NCI-H1694 treated with DMSO at 0.1 percent for 48 hours (cell line): ENCODE measurements at regions not wholly inside any gene's neighbourhood (a gene's known extent, or its start where the extent isn't known, plus 50 kb on each side); places are given as distances from the start of the nearest gene placed in this dataset.
A peak's percentile ranks its signal among the peaks of the same experiment; 100 is the strongest.
"Not testable (repeated sequence)": the region's sequence is repeated elsewhere in the genome, so short reads cannot be mapped to it uniquely, and the experiment has no call there.

Experiments used
- DNase-seq: peaks from one replicate; lab custom pipeline; 2025; lab: John Stamatoyannopoulos, UW

DNA sequence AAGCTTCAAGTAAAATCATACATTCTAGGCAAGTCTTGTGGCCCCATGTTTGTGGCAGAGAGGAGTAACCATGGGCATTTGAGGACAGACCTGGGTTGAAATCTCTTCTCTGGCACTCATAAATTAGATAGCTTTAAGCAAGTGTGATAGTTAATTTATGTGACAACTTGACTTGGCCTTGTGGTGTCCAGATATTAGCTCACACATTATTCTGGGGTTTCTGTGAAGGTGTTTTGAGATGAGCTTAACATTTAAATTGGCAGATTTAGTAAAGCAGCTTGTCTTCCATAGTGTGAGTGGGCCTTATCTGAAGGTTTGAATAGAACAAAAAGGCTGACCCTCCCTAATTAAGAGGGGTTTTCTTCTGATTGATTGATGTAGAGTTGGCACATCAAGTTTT is 161.4 kb upstream of the SPRY2 start:
- no peak for DNase-seq

DNA sequence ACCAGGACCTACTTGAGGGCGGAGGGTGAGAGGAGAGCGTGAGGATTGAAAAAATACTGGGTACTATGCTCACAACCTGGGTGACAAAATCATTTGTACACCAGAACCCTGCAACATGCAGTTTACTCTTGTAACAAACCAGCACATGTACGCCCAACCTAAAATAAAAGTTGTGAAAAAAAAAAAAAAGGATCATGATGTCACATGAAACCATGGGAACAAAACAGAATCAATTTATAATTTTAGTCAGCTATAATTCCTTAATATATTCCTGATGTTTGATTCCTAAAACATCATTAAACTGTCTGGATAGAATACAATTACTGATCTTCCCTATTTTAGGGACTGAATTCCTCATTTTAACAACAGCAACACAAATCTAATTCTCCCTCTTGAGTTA is 160.6 kb upstream of the SPRY2 start:
- DNase-seq = no peak

DNA sequence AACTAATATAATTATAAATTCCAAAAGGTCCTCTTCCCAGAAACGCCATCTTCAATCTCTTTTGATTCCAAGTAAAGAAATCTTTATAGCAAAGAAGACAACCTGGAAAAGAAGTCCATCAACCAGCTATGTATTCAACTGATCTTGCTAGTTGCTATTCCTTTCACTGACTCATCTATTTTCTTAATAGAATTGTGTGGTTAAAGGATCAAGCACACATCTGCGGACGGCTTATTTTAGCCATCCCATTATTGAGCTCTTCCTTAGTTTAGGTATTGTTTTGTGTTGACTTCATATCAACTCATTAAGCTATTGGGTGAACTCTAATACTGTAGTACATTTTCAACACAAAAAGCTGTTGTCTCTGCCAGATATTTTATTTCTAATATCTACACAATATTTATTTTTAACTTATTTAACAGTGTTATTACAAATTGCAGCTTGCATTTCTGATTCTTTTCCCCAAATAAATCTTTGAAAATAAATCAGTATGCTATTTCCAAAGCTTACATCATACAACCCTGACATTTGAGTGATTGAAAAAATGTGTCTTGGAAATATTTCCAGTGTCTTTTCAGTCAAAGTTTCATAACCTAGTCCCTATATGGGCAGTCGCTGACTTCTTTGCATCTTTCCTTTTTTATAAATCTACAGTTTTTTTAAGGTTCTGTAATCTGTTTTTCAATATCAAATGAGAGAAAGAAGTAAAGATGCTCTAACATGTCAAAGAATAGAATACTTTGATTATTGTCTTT is 158.8 kb upstream of the SPRY2 start:
- no peak for DNase-seq

GRCh38 chr13:80498433-80498832 is 157.5 kb upstream of the SPRY2 start:
- DNase-seq = no peak

GRCh38 chr13:80497978-80498377 is 157.1 kb upstream of the SPRY2 start:
- DNase-seq = no peak

GRCh38 chr13:80497439-80497838 is 156.5 kb upstream of the SPRY2 start:
- DNase-seq = no peak

GRCh38 chr13:80496721-80497397 is 155.9 kb upstream of the SPRY2 start:
- no peak for DNase-seq

- not testable (repeated sequence) for DNase-seq
These were observed 149.6 kb upstream of the SPRY2 start for GRCh38 chr13:80490491-80490943.

- no peak for DNase-seq
These were observed 145.5 kb upstream of the SPRY2 start for GRCh38 chr13:80486402-80486801.

DNA sequence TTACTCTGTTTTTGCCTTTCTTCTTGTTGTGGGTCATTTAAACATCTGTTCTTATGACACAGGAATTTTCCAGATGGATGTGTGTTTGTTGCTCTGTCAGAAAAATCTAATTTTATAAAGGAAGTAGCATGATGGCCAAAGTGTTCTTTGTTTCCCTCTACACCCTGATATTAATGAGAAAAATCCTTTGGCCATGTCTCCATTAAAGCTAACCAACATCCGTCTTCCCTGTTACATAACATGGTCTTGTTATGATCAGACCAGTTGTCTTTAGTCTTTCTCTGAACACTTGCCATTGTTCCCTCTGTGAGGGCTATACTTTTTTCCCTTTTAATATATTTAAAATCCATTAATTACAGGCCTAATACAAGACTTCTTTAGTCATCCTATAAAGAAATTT is 142.2 kb upstream of the SPRY2 start:
- no peak for DNase-seq

DNA sequence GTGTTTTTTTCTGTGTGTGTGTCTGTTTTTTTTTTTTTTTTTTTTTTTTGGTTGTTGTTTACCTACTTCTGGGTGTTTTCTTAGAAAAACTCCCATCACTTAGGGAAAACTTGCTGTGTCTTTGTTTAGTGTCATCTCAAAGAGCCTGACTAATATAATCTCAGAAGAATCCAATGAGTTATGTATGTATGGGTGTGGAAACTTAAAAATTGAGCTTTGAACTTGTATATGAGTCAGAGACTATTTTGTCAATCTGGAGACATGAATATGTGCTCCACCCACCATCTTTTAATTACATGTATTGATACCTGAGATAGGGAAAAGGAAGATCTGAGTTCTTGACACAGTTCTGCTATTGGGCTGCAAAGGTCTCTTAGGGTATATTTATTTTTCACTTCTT is 140.7 kb upstream of the SPRY2 start:
- DNase-seq = no peak

DNA sequence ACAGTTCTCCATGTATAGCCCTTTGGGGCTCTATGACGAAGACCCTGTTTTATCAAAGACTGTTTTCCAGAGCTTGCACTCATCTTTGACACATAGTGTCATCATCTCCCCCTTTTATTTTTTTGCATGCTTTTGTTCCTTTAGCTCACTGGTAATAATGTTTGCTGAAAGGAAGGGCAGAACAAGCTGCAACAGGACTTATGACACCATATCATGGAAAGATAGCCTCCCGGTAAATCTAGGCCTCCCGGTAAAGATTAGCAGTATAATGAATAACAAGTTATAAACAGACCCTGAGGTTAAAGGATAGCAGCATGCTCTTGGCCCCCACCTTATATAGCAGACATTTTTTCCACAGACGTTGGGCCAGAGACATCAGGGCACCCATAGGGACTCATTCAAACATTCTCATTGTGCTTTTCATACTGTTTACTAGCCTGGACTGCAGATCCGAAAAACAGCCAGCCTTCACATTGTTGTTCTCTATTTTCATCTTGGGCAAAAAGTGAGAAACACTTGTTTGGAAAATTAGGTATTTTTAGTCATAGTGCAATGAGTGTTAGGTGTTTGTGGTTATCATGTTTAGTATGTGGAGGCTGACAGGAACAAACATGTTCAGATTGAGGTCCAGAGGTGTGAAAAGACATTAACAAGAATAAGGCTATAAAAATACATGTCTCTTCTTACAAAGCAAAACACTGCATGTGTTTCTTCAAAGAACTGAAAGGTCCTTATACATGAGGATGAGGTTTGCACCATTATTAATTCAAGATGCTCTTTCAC is 136.9 kb upstream of the SPRY2 start:
- DNase-seq = no peak

GRCh38 chr13:80476953-80477352 is 136.0 kb upstream of the SPRY2 start:
- no peak for DNase-seq

DNA sequence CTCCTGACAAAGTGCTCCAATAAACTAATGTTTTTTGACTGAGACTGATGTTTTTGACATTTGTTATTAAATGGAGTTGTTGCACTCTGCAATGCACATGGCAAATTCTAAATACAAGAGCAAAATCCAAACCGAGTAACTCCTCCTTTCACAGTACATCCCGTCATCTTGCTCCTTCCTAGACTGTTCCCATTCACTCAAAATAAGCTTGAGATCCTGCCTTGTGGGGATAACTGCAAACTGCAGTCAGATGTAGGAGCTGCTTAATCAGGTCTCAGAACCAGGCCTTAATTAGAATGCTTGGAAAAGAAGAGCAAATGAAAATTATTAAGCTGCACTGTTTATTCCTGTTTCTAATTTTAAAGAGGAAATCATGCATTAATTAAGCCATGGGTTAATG is 134.8 kb upstream of the SPRY2 start:
- DNase-seq = no peak

GRCh38 chr13:80473695-80474094 is 132.8 kb upstream of the SPRY2 start:
- DNase-seq = peak; percentile 36

- DNase-seq = no peak
These were observed 129.0 kb upstream of the SPRY2 start for GRCh38 chr13:80469853-80470381.

GRCh38 chr13:80469105-80469852 is 128.4 kb upstream of the SPRY2 start:
- no peak for DNase-seq

DNA sequence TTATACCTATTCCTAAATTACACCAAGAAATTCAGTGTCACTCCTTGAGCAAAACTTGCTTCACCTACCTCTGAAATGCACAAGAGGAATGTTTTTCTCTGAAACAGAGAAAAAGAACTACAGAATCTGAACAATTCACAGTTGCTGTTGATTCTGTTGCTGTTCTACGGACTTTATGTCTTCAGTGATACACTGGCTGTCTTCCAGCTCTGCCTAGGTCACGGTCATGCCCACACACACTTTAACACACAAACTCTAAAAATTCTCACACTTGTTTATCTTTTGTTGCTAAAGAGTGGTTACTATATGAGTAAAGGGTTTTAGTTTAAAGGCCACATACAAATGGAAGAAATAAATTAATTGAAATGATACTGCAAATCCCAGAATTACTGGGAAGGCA is 124.4 kb upstream of the SPRY2 start:
- DNase-seq = no peak

- DNase-seq = no peak
These were observed 122.9 kb upstream of the SPRY2 start for GRCh38 chr13:80463673-80464352.

DNA sequence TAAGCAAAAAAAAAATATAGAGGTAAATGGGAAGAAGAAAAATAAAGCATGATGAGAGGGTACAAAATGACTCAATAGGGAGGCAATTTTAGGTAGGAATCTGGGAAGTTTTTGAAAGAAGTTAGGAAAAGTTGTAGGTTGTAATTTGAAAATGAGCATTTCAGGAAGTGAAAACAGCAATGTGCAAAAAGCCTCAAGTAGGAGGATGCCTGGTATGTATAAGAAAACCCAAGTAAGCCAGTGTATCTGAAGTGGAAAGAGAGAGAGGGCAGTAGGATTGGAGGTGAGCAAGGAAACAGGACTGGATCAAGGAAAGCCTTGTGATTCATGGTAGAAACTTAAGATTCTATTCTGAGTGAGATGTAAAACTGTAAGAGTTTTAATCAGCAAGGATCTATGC is 121.6 kb upstream of the SPRY2 start:
- DNase-seq = no peak

DNA sequence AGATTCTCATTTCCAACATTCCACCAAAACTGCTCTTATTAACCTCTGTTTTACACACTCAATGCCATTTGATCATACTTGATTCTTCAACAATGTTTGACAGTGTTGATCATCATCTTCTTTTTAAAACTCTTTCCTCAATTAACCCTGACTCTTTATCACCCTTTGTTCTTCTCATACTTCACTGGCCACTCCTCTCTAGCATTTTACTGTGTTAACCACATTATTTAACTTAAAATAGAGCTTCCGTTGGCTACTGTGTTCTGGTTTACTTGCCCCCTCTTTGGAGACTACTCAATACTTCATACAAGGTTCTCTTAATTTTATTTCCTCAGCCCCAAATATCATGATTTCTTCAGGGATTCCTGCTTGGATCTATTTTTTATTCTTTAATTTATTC is 121.1 kb upstream of the SPRY2 start:
- DNase-seq = no peak
